ENCODE measurements at regions not wholly inside any gene's neighbourhood (a gene's known extent, or its start where the extent isn't known, plus 50 kb on each side); places are given as distances from the start of the nearest gene placed in this dataset.

- H3K4me1 ChIP-seq = no peaks in the 10 kb centered on the region
- H3K27me3 ChIP-seq = no peaks in the 10 kb centered on the region
- H3K36me3 ChIP-seq = no peaks in the 10 kb centered on the region
- H3K4me3 ChIP-seq = no peak overlapping the region
- no peaks in the 10 kb centered on the region for H3K9me3 ChIP-seq
- intact Hi-C loops (cut with DNase I) = no loop called here
- no peak for DNase-seq
- H3K27ac ChIP-seq = no peak overlapping the region
- TF ChIP-seq, protein P1, sequence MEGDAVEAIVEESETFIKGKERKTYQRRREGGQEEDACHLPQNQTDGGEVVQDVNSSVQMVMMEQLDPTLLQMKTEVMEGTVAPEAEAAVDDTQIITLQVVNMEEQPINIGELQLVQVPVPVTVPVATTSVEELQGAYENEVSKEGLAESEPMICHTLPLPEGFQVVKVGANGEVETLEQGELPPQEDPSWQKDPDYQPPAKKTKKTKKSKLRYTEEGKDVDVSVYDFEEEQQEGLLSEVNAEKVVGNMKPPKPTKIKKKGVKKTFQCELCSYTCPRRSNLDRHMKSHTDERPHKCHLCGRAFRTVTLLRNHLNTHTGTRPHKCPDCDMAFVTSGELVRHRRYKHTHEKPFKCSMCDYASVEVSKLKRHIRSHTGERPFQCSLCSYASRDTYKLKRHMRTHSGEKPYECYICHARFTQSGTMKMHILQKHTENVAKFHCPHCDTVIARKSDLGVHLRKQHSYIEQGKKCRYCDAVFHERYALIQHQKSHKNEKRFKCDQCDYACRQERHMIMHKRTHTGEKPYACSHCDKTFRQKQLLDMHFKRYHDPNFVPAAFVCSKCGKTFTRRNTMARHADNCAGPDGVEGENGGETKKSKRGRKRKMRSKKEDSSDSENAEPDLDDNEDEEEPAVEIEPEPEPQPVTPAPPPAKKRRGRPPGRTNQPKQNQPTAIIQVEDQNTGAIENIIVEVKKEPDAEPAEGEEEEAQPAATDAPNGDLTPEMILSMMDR (IDR thresholded peaks at IDR 0.05) = no peak
- H3K9ac ChIP-seq (ENCODE audit: low read depth in 2 of 2, low read length in 2 of 2) = no peak overlapping the region
These were observed 568.2 kb downstream of the BCKDHB start for GRCh38 chr6:80674669-80675068.

GRCh38 chr6:80673367-80673766, 566.9 kb downstream of the BCKDHB start:
- intact Hi-C loops (cut with DNase I) = no loop called here
- no peak overlapping the region for H3K9ac ChIP-seq (ENCODE audit: low read depth in 2 of 2, low read length in 2 of 2)

DNA sequence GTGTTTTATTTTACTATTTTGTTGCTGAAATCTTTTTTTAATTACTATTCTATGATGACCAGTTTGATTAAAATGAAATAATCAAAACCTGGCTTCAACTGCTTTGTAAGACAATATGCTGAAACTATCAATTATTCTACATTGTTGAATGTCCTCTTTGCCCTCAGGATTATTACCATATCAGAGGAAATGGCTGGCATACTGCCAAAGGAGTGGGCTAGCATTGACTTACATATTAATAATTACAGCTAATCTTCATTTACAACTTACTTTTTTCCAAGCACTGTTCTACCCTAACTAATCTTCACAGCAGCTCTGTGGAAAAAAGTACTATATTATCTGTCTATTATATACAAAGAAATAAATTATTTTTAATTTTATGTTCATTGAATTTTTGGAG, 560.5 kb downstream of the BCKDHB start:
- Histone ChIP-seq H3K27ac (no peak overlapping the region), H3K27me3 (no peaks in the 10 kb centered on the region), H3K9ac (ENCODE audit: low read depth in 2 of 2, low read length in 2 of 2) (no peak overlapping the region), H3K4me1 (no peaks in the 10 kb centered on the region), H3K4me3 (no peak overlapping the region), H3K36me3 (no peaks in the 10 kb centered on the region), H3K9me3 (no peaks in the 10 kb centered on the region)
- TF ChIP-seq, protein P1 (IDR thresholded peaks at IDR 0.05) = no peak
- intact Hi-C loops (cut with DNase I) = no loop called here
- no peak for DNase-seq

More at GRCh38 chr6:80673367-80673766, 566.9 kb downstream of the BCKDHB start:
- no peaks in the 10 kb centered on the region for H3K9me3 ChIP-seq
- H3K4me1 ChIP-seq = no peaks in the 10 kb centered on the region
- no peaks in the 10 kb centered on the region for H3K27me3 ChIP-seq
- H3K36me3 ChIP-seq = no peaks in the 10 kb centered on the region
- no peak overlapping the region for H3K27ac ChIP-seq
- no peak for DNase-seq
- H3K4me3 ChIP-seq = no peak overlapping the region
- TF ChIP-seq, protein P1 (IDR thresholded peaks at IDR 0.05) = no peak

GRCh38 chr6:80658926-80659325, 552.5 kb downstream of the BCKDHB start:
- Histone ChIP-seq H3K27ac (no peak overlapping the region), H3K9ac (ENCODE audit: low read depth in 2 of 2, low read length in 2 of 2) (no peak overlapping the region), H3K4me1 (no peaks in the 10 kb centered on the region), H3K27me3 (no peaks in the 10 kb centered on the region), H3K9me3 (no peaks in the 10 kb centered on the region), H3K36me3 (no peaks in the 10 kb centered on the region), H3K4me3 (no peak overlapping the region)
- no peak for DNase-seq
- TF ChIP-seq, protein P1 (IDR thresholded peaks at IDR 0.05) = no peak
- intact Hi-C loops (cut with DNase I) = no loop called here

DNA sequence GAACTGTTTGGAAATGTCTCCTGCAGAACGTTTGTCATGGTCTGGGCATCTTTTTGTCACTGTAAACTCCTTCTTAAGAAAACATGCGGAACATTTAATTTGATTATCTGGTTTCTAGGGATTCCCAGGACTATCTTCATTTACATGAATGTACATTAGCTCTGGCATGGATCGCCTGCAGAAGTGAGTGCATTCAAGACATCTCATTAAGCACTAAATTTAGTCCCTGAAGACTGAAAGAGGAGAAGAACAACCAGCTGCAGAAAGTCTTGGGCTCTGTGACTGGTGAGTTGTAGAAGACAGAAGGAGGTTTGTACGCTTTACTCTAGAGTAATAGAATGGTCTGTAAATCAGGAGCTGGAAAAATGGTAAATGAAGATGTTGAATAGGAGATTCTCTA, 540.7 kb downstream of the BCKDHB start:
- Histone ChIP-seq H3K4me3 (no peak overlapping the region), H3K36me3 (no peaks in the 10 kb centered on the region), H3K27ac (no peak overlapping the region), H3K9me3 (no peaks in the 10 kb centered on the region), H3K9ac (ENCODE audit: low read depth in 2 of 2, low read length in 2 of 2) (no peak overlapping the region), H3K4me1 (no peaks in the 10 kb centered on the region), H3K27me3 (no peaks in the 10 kb centered on the region)
- TF ChIP-seq, protein P1 (IDR thresholded peaks at IDR 0.05) = no peak
- DNase-seq = no peak
- intact Hi-C loops (cut with DNase I) = no loop called here

- Histone ChIP-seq H3K9me3 (no peaks in the 10 kb centered on the region), H3K4me1 (no peaks in the 10 kb centered on the region), H3K27ac (no peak overlapping the region), H3K4me3 (no peak overlapping the region), H3K27me3 (no peaks in the 10 kb centered on the region), H3K9ac (ENCODE audit: low read depth in 2 of 2, low read length in 2 of 2) (no peak overlapping the region), H3K36me3 (no peaks in the 10 kb centered on the region)
- intact Hi-C loops (cut with DNase I) = no loop called here
- DNase-seq = no peak
- TF ChIP-seq, protein P1 (IDR thresholded peaks at IDR 0.05) = no peak
These were observed 537.4 kb downstream of the BCKDHB start for GRCh38 chr6:80643881-80644280.
